ENCODE measurements at regions not wholly inside any gene's neighbourhood (a gene's known extent, or its start where the extent isn't known, plus 50 kb on each side); places are given as distances from the start of the nearest gene placed in this dataset.

DNA sequence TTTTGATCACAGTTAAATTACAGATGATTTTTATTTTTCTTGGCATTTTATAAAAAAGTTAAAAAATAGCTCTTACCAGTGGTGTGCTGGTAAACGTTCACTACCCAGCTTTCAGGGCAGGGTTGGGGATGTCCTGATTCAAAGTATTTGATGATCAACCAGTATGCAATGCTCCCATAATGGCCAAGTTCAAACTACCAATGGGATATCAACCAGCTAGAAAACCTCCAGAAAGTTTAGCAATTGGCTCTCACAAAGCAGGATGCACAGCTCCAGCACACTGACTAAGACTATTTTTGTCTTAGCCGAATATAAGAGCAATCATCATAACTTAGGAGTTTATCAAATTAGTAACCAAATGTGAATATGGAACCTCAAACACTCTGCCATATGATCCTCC, 108.0 kb upstream of the PDE5A start:
- Histone ChIP-seq H3K4me1 (ENCODE audit: low read depth) (no peaks in the 10 kb centered on the region), H3K4me3 (no peak overlapping the region), H3K36me3 (ENCODE audit: low read depth) (no peaks in the 10 kb centered on the region), H3K9me3 (no peaks in the 10 kb centered on the region)
- no peak for DNase-seq
- TF ChIP-seq, protein P1, sequence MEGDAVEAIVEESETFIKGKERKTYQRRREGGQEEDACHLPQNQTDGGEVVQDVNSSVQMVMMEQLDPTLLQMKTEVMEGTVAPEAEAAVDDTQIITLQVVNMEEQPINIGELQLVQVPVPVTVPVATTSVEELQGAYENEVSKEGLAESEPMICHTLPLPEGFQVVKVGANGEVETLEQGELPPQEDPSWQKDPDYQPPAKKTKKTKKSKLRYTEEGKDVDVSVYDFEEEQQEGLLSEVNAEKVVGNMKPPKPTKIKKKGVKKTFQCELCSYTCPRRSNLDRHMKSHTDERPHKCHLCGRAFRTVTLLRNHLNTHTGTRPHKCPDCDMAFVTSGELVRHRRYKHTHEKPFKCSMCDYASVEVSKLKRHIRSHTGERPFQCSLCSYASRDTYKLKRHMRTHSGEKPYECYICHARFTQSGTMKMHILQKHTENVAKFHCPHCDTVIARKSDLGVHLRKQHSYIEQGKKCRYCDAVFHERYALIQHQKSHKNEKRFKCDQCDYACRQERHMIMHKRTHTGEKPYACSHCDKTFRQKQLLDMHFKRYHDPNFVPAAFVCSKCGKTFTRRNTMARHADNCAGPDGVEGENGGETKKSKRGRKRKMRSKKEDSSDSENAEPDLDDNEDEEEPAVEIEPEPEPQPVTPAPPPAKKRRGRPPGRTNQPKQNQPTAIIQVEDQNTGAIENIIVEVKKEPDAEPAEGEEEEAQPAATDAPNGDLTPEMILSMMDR (IDR thresholded peaks at IDR 0.05) = no peak
- ATAC-seq = no peak
- intact Hi-C loops (cut with DNase I, micrococcal nuclease) = no loop called here

DNA sequence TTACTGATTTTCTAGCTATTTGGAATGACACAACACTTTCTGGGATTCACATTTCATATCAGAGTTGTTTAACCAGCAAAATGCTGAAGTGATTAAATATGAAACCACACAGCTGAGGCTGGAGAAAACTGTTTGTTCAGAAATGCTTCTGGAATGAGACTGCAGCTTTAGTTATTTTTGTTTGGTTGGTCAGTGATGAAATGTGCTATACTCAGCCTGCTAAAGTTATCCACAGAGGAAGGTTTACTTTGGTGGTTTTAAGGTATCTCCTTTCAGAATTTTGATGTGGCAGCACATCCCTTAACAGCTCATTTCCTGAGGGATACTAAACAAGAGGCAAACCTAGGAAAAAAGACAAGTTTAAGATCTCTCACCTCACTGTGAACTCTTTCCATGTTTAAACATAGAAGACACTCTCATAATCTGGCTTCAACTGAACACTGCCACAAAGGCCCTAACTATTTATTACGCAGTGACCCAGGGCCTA, 106.6 kb upstream of the PDE5A start:
- Histone ChIP-seq H3K9me3 (no peaks in the 10 kb centered on the region), H3K4me3 (no peak overlapping the region), H3K4me1 (ENCODE audit: low read depth) (peaks cover 13% of the 10 kb centered on the region), H3K36me3 (ENCODE audit: low read depth) (no peaks in the 10 kb centered on the region)
- intact Hi-C loops (cut with DNase I, micrococcal nuclease) = no loop called here
- TF ChIP-seq, protein P1 (IDR thresholded peaks at IDR 0.05) = no peak
- ATAC-seq (no peak), DNase-seq (no peak)

DNA sequence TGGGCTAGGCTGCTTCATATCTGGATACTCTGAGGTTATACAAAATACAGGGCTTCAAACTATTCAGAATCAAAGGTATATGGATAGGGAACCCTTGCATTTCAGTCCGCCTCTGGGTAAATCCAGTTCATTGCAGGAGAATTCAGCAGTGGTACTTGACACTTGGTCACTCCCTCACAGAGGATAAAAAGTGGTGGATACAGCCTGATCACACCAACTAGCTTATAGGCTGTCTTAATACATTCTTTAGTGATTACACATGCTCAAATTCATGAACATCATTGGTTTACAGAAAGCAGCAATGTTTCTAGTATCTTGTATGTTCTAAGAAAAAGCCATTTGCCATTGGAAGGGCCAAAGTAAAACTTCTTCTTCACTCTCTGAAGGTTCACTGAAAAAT, 104.8 kb upstream of the PDE5A start:
- Histone ChIP-seq H3K9me3 (no peaks in the 10 kb centered on the region), H3K4me3 (no peak overlapping the region), H3K4me1 (ENCODE audit: low read depth) (peaks cover 19% of the 10 kb centered on the region), H3K36me3 (ENCODE audit: low read depth) (no peaks in the 10 kb centered on the region)
- ATAC-seq (no peak), DNase-seq (no peak)
- TF ChIP-seq, protein P1 (IDR thresholded peaks at IDR 0.05) = no peak
- intact Hi-C loops (cut with DNase I, micrococcal nuclease) = no loop called here

DNA sequence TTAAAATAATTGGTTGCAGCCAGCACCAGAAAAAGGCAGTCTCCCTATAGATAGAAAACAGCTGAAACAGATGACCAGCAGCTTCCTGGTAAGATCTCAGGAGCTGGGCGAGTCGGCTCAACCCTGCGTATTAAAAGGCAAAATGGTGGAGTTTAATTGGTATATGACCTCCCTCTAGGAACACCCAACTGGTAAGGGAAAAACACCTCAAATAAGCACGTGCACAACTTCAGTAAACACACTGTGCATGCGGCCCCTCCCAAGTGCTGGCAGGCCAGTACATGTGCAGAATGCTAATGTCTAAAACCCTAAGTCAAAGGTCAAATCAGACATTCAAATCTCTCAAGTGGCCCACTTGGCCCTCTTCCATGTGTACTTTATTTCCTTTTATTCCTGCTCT, 103.2 kb upstream of the PDE5A start:
- ATAC-seq = peak; percentile 84
- no peaks in the 10 kb centered on the region for H3K9me3 ChIP-seq
- peaks cover 22% of the 10 kb centered on the region for H3K4me1 ChIP-seq (ENCODE audit: low read depth)
- peak; percentile 71 to 75 (median 74) for DNase-seq
- TF ChIP-seq, protein P1 (IDR thresholded peaks at IDR 0.05) = no peak
- H3K4me3 ChIP-seq = no peak overlapping the region
- intact Hi-C loops (cut with DNase I, micrococcal nuclease) = no loop called here
- no peaks in the 10 kb centered on the region for H3K36me3 ChIP-seq (ENCODE audit: low read depth)

DNA sequence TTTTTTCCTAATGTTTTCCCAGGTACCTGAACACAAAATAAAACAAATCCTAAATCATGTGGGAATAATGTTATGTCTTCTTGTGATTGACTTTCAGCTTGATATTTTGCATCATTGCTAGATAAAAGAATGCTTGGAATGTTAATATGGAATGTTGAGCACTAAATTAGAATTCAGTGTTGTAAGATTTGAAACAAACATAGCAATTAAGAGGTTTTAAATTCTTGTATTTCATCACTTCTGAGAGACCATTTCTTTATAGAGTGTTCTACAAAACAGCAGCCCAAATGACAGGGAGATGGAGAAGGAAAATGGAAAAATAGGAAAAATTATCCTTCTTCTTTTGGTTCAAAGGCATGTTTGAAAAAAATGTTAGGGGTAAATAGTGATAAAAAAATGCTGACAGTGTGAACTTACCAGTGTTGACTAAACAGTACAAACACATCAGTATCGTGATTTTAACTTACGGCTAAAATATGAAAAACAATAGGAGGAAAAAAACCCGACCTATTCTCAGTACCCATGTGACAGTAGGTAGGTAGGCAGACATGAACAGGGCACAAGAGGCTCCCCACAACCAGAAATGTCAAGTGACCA, 102.6 kb upstream of the PDE5A start:
- intact Hi-C loops (cut with DNase I, micrococcal nuclease) = no loop called here
- H3K4me1 ChIP-seq (ENCODE audit: low read depth) = peaks cover 26% of the 10 kb centered on the region
- no peaks in the 10 kb centered on the region for H3K9me3 ChIP-seq
- H3K4me3 ChIP-seq = no peak overlapping the region
- DNase-seq (no peak), ATAC-seq (no peak)
- H3K36me3 ChIP-seq (ENCODE audit: low read depth) = no peaks in the 10 kb centered on the region
- TF ChIP-seq, protein P1 (IDR thresholded peaks at IDR 0.05) = no peak

DNA sequence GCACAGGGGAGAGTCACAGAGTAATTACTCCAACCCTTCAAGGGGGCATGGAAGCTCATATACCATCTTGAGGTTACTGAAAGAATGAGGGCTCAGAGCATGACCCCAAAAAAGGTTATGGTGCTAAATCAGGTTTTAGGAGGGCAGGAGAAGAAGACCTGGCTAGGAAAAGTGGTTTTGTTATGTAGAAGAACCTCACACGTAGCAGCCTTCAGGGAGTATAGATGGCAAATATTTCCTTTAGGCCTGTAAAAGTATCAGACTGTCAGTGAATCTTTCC, 102.0 kb upstream of the PDE5A start:
- Histone ChIP-seq H3K4me3 (no peak overlapping the region), H3K9me3 (no peaks in the 10 kb centered on the region), H3K4me1 (ENCODE audit: low read depth) (peaks cover 31% of the 10 kb centered on the region), H3K36me3 (ENCODE audit: low read depth) (no peaks in the 10 kb centered on the region)
- ATAC-seq (no peak), DNase-seq (no peak)
- TF ChIP-seq, protein P1 (IDR thresholded peaks at IDR 0.05) = no peak
- intact Hi-C loops (cut with DNase I, micrococcal nuclease) = no loop called here

Data from mucosa of descending colon (tissue), 3 donors.